ENCODE measurements at regions not wholly inside any gene's neighbourhood (a gene's known extent, or its start where the extent isn't known, plus 50 kb on each side); places are given as distances from the start of the nearest gene placed in this dataset.

- H3K36me3 ChIP-seq (ENCODE audit: insufficient read depth, low read length): peaks cover 6% of the 10 kb centered on the region
- H3K27ac ChIP-seq (ENCODE audit: low read depth, low read length): no peak overlapping the region
- ChIA-PET POLR2A (ENCODE audit: partially characterized antibody) (no interaction called here), CTCF (ENCODE audit: partially characterized antibody) (interaction anchor here (0.8 to 1.7 kb wide), 4 partner anchors 9 to 600 kb away, joined by 3 to 13 read pairs (median 4); no protein-coding TSS in a partner anchor)
- no peaks in the 10 kb centered on the region for H3K9me3 ChIP-seq (ENCODE audit: control insufficient read depth in 1 of 2, low read length in 2 of 2)
- Mint-ChIP-seq H3K36me3 (peaks cover 20 to 28% of the 10 kb centered on the region in 2 donors), H3K27ac (no peak overlapping the region), H3K4me3 (no peak overlapping the region), H3K4me1 (peaks cover 0 to 1% (median 0%) of the 10 kb centered on the region in 4 donors), H3K27me3 (peaks cover 0 to 4% of the 10 kb centered on the region in 2 donors), H3K9me3 (no peaks in the 10 kb centered on the region)
- H3K27me3 ChIP-seq (ENCODE audit: insufficient read depth, low read length): no peaks in the 10 kb centered on the region
- no peaks in the 10 kb centered on the region for H3K4me1 ChIP-seq (ENCODE audit: insufficient read depth, low read length)
- intact Hi-C loops (cut with micrococcal nuclease): no loop called here
- no peak for DNase-seq
- no peak overlapping the region for H3K4me3 ChIP-seq (ENCODE audit: low read length in 2 of 2)
These were observed 191.0 kb upstream of the RGS6 start for GRCh38 chr14:71741241-71741640.

- Histone ChIP-seq H3K9me3 (ENCODE audit: control insufficient read depth in 1 of 2, low read length in 2 of 2) (no peaks in the 10 kb centered on the region), H3K27ac (ENCODE audit: low read depth, low read length) (no peak overlapping the region), H3K27me3 (ENCODE audit: insufficient read depth, low read length) (no peaks in the 10 kb centered on the region), H3K4me1 (ENCODE audit: insufficient read depth, low read length) (no peaks in the 10 kb centered on the region), H3K4me3 (ENCODE audit: low read length in 2 of 2) (no peak overlapping the region), H3K36me3 (ENCODE audit: insufficient read depth, low read length) (no peaks in the 10 kb centered on the region)
- H3K27ac Mint-ChIP-seq: no peak overlapping the region
- peaks cover 0 to 4% of the 10 kb centered on the region in 2 donors for H3K27me3 Mint-ChIP-seq
- H3K4me3 Mint-ChIP-seq: no peak overlapping the region
- peaks cover 0 to 1% (median 0%) of the 10 kb centered on the region in 4 donors for H3K4me1 Mint-ChIP-seq
- H3K9me3 Mint-ChIP-seq: peaks cover 0 to 2% (median 0%) of the 10 kb centered on the region in 8 donors
- ChIA-PET CTCF (ENCODE audit: partially characterized antibody) (interaction anchor here (1.2 to 3.0 kb wide), 2 partner anchors 10 to 602 kb away, joined by 4 to 14 read pairs; no protein-coding TSS in a partner anchor), POLR2A (ENCODE audit: partially characterized antibody) (no interaction called here)
- DNase-seq: no peak
- intact Hi-C loops (cut with micrococcal nuclease): no loop called here
- H3K36me3 Mint-ChIP-seq: peaks cover 7 to 16% of the 10 kb centered on the region in 2 donors
These were observed 189.7 kb upstream of the RGS6 start for GRCh38 chr14:71742485-71742884.

GRCh38 chr14:71745072-71745471 is 187.2 kb upstream of the RGS6 start:
- H3K36me3 ChIP-seq (ENCODE audit: insufficient read depth, low read length): no peaks in the 10 kb centered on the region
- Mint-ChIP-seq H3K27me3 (peaks cover 2 to 4% of the 10 kb centered on the region in 2 donors), H3K9me3 (peaks cover 0 to 18% (median 11%) of the 10 kb centered on the region in 8 donors), H3K4me3 (no peak overlapping the region), H3K27ac (no peak overlapping the region), H3K36me3 (peaks cover 0 to 5% of the 10 kb centered on the region in 2 donors), H3K4me1 (peaks cover 0 to 1% (median 0%) of the 10 kb centered on the region in 4 donors)
- no peaks in the 10 kb centered on the region for H3K9me3 ChIP-seq (ENCODE audit: control insufficient read depth in 1 of 2, low read length in 2 of 2)
- H3K4me3 ChIP-seq (ENCODE audit: low read length in 2 of 2): no peak overlapping the region
- H3K27me3 ChIP-seq (ENCODE audit: insufficient read depth, low read length): no peaks in the 10 kb centered on the region
- ChIA-PET POLR2A (ENCODE audit: partially characterized antibody) (interaction anchor here (0.7 kb wide), 1 partner anchor 8 kb away, joined by 4 read pairs; no protein-coding TSS in a partner anchor), CTCF (ENCODE audit: partially characterized antibody) (interaction anchor here (3.0 to 4.0 kb wide), 2 partner anchors 8 to 606 kb away, joined by 14 to 25 read pairs; no protein-coding TSS in a partner anchor)
- intact Hi-C loops (cut with micrococcal nuclease): no loop called here
- DNase-seq: no peak
- H3K4me1 ChIP-seq (ENCODE audit: insufficient read depth, low read length): no peaks in the 10 kb centered on the region
- no peak overlapping the region for H3K27ac ChIP-seq (ENCODE audit: low read depth, low read length)

- CTCF ChIA-PET (ENCODE audit: partially characterized antibody): interaction anchor here (9.4 kb wide), 1 partner anchor 609 kb away, joined by 235 read pairs; no protein-coding TSS in a partner anchor
- no peaks in the 10 kb centered on the region for H3K9me3 ChIP-seq (ENCODE audit: control insufficient read depth in 1 of 2, low read length in 2 of 2)
- Mint-ChIP-seq H3K27ac (no peak overlapping the region), H3K4me1 (peaks cover 0 to 1% (median 0%) of the 10 kb centered on the region in 4 donors), H3K36me3 (peaks cover 0 to 1% of the 10 kb centered on the region in 2 donors), H3K27me3 (peaks cover 3 to 4% of the 10 kb centered on the region in 2 donors), H3K4me3 (no peak overlapping the region), H3K9me3 (peaks cover 0 to 18% (median 11%) of the 10 kb centered on the region in 8 donors)
- POLR2A ChIA-PET (ENCODE audit: partially characterized antibody): no interaction called here
- intact Hi-C loops (cut with micrococcal nuclease): no loop called here
- no peaks in the 10 kb centered on the region for H3K27me3 ChIP-seq (ENCODE audit: insufficient read depth, low read length)
- no peak for DNase-seq
- no peak overlapping the region for H3K27ac ChIP-seq (ENCODE audit: low read depth, low read length)
- H3K4me1 ChIP-seq (ENCODE audit: insufficient read depth, low read length): peaks cover 5% of the 10 kb centered on the region
- no peak overlapping the region for H3K4me3 ChIP-seq (ENCODE audit: low read length in 2 of 2)
- H3K36me3 ChIP-seq (ENCODE audit: insufficient read depth, low read length): no peaks in the 10 kb centered on the region
These were observed 184.0 kb upstream of the RGS6 start for GRCh38 chr14:71748196-71748595.

- Histone ChIP-seq H3K36me3 (ENCODE audit: insufficient read depth, low read length) (no peaks in the 10 kb centered on the region), H3K9me3 (ENCODE audit: control insufficient read depth in 1 of 2, low read length in 2 of 2) (no peaks in the 10 kb centered on the region), H3K4me1 (ENCODE audit: insufficient read depth, low read length) (peaks cover 6% of the 10 kb centered on the region), H3K27me3 (ENCODE audit: insufficient read depth, low read length) (no peaks in the 10 kb centered on the region), H3K27ac (ENCODE audit: low read depth, low read length) (no peak overlapping the region), H3K4me3 (ENCODE audit: low read length in 2 of 2) (no peak overlapping the region)
- DNase-seq: no peak
- Mint-ChIP-seq H3K4me1 (no peaks in the 10 kb centered on the region), H3K9me3 (peaks cover 0 to 18% (median 11%) of the 10 kb centered on the region in 8 donors), H3K27me3 (peaks cover 0 to 4% of the 10 kb centered on the region in 2 donors), H3K27ac (no peak overlapping the region), H3K36me3 (peaks cover 0 to 1% of the 10 kb centered on the region in 2 donors), H3K4me3 (no peak overlapping the region)
- intact Hi-C loops (cut with micrococcal nuclease): no loop called here
- CTCF ChIA-PET (ENCODE audit: partially characterized antibody): interaction anchor here (1.8 to 9.4 kb wide), 2 partner anchors 9 to 610 kb away, joined by 3 to 235 read pairs; no protein-coding TSS in a partner anchor
- POLR2A ChIA-PET (ENCODE audit: partially characterized antibody): no interaction called here
These were observed 182.5 kb upstream of the RGS6 start for GRCh38 chr14:71749613-71750238.

- Histone ChIP-seq H3K36me3 (ENCODE audit: insufficient read depth, low read length) (no peaks in the 10 kb centered on the region), H3K4me1 (ENCODE audit: insufficient read depth, low read length) (peaks cover 6% of the 10 kb centered on the region), H3K9me3 (ENCODE audit: control insufficient read depth in 1 of 2, low read length in 2 of 2) (no peaks in the 10 kb centered on the region), H3K27me3 (ENCODE audit: insufficient read depth, low read length) (no peaks in the 10 kb centered on the region), H3K4me3 (ENCODE audit: low read length in 2 of 2) (no peak overlapping the region), H3K27ac (ENCODE audit: low read depth, low read length) (no peak overlapping the region)
- CTCF ChIA-PET (ENCODE audit: partially characterized antibody): interaction anchor here (1.3 to 9.4 kb wide), 4 partner anchors 11 to 612 kb away, joined by 3 to 235 read pairs (median 11); no protein-coding TSS in a partner anchor
- peaks cover 0 to 18% (median 11%) of the 10 kb centered on the region in 8 donors for H3K9me3 Mint-ChIP-seq
- intact Hi-C loops (cut with micrococcal nuclease): no loop called here
- H3K27me3 Mint-ChIP-seq: peaks cover 0 to 4% of the 10 kb centered on the region in 2 donors
- no peak overlapping the region for H3K27ac Mint-ChIP-seq
- peaks cover 0 to 1% of the 10 kb centered on the region in 2 donors for H3K36me3 Mint-ChIP-seq
- no peak overlapping the region for H3K4me3 Mint-ChIP-seq
- POLR2A ChIA-PET (ENCODE audit: partially characterized antibody): no interaction called here
- no peaks in the 10 kb centered on the region for H3K4me1 Mint-ChIP-seq
- no peak for DNase-seq
These were observed 181.0 kb upstream of the RGS6 start for GRCh38 chr14:71751264-71751663.

- no peak overlapping the region for H3K4me3 ChIP-seq (ENCODE audit: low read length in 2 of 2)
- intact Hi-C loops (cut with micrococcal nuclease): no loop called here
- H3K27ac ChIP-seq (ENCODE audit: low read depth, low read length): no peak overlapping the region
- DNase-seq: no peak
- Mint-ChIP-seq H3K36me3 (peaks cover 0 to 1% of the 10 kb centered on the region in 2 donors), H3K9me3 (peaks cover 0 to 18% (median 11%) of the 10 kb centered on the region in 8 donors), H3K27me3 (peaks cover 0 to 4% of the 10 kb centered on the region in 2 donors), H3K4me1 (no peaks in the 10 kb centered on the region), H3K4me3 (no peak overlapping the region), H3K27ac (no peak overlapping the region)
- ChIA-PET CTCF (ENCODE audit: partially characterized antibody) (interaction anchor here (0.7 to 9.4 kb wide), 27 partner anchors 8 to 649 kb away, joined by 3 to 235 read pairs (median 5); partner anchors contain the start of gene SIPA1L1), POLR2A (ENCODE audit: partially characterized antibody) (interaction anchor here (0.6 to 1.2 kb wide), 3 partner anchors 8 to 610 kb away, joined by 3 to 4 read pairs (median 4); no protein-coding TSS in a partner anchor)
- H3K4me1 ChIP-seq (ENCODE audit: insufficient read depth, low read length): peaks cover 6% of the 10 kb centered on the region
- no peaks in the 10 kb centered on the region for H3K27me3 ChIP-seq (ENCODE audit: insufficient read depth, low read length)
- H3K36me3 ChIP-seq (ENCODE audit: insufficient read depth, low read length): no peaks in the 10 kb centered on the region
- H3K9me3 ChIP-seq (ENCODE audit: control insufficient read depth in 1 of 2, low read length in 2 of 2): no peaks in the 10 kb centered on the region
These were observed 180.0 kb upstream of the RGS6 start for GRCh38 chr14:71752111-71752738.

Measured in CD4-positive, alpha-beta memory T cell (primary cell).